ENCODE measurements at regions not wholly inside any gene's neighbourhood (a gene's known extent, or its start where the extent isn't known, plus 50 kb on each side); places are given as distances from the start of the nearest gene placed in this dataset.

DNA sequence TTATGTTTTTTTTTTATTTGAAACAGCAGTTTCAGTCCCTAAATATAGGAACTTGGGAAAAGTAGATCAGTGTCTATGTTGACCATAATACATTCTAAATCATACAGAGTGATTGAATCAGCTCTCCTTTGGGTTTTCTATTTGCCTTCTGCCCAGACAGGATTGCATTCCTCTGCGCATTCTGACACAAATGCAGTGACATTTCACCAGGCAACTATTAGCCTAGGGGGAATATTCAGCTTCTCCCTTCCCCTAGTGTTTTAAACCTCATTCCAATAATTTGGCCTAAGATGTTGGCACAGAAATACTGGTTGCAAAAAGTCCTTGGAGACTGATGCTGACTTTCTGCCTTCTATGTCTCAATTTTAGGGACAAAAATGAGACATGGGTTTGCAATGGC lies 172.8 kb downstream of the PTGER3 start:
- no peak for DNase-seq (ENCODE audit: extremely low read depth, low read depth, low spot score)

DNA sequence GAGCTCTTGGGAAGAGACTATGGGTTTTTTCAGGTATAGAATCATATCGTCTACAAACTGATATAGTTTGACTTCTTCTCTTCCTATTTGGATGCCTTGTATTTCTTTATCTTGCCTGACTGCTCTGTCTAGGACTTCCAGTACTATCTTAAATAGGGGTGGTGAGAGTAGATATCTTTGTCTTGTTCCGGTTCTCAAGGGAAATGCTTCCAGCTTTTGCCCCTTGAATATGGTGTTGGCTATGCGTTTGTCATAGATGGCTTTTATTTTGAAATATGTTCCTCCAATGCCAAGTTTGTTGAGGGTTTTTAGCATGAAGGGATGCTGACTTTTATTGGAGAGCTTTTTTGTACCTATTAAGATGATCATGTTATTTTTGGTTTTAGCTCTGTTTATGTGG lies 170.3 kb downstream of the PTGER3 start:
- no peak for DNase-seq (ENCODE audit: extremely low read depth, low read depth, low spot score)

GRCh38 chr1:70887936-70888335 lies 159.7 kb downstream of the PTGER3 start:
- no peak for DNase-seq (ENCODE audit: extremely low read depth, low read depth, low spot score)

- no peak for DNase-seq (ENCODE audit: extremely low read depth, low read depth, low spot score)
Observed at GRCh38 chr1:70888722-70889121, 158.9 kb downstream of the PTGER3 start.

DNA sequence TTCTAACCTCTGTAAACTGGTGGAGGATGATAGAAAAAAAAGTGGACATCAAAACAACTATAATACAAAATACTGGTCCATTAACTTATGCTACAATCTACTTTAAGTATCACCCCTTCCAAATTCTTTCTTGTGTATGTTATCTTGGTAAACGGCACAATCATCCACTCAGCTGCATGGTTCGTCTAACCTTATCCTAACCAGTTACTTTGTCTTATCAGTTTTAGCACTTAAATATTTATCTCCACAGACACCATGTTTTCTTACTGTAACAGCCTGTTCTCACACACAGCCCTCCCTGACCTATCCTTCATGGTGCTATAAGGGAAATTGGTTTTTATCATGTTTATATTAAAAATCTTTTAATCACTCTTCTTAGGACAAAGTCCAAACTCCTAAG lies 157.2 kb downstream of the PTGER3 start:
- DNase-seq (ENCODE audit: extremely low read depth, low read depth, low spot score) = no peak

DNA sequence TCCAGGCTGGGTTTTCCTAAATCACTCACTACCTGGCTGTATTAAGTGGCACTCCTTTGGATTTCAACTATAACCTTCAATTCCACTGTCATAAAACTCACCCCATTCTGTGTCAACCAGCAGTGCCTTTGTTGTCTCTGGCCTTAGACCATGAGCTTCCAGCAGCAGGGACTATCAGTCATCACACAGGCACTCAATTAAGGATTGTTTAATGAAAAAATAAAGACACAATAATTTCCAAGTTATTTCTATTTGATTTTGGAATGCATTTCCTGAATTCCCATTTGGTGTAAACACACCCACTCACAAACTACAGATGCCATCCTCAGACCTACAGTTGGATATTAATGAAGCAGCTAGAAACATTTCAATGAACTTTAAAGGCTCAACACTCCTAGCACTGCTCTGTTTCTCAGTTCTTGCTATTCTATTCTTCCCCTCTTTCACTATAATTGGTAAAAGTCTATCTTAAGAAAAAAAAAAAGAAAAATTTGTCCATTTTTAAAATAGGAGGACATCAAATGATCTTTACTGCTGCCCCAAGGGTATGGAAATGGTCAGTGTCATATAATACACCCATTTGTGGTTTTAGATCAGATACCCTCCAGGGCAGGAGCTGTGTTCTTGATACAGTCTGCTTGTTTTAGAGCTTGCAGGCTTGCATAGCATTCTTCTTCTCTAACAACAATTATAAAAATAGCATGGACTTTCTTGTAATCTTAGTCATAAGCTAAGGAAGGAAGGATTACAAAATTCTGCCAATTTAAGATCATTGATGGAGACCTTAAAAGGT lies 156.4 kb downstream of the PTGER3 start:
- no peak for DNase-seq (ENCODE audit: extremely low read depth, low read depth, low spot score)

DNA sequence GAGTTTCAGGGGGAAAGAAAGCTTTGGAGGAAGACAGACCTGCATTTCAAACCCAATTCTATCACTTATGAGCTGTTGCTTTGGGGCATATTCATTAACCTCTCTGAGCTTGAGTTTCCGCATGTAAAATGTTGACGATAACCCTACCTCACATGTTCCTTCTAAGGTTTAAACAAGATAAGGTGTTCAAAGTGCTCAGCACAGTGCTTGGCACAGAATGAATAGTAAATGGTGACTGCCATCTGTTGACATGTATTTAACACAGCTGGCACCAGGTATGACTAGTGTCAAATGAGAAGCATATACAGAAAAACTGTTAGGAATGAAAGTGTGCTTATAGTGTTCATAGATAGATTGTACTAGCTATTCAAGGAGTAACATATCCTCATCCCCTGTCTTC lies 155.5 kb downstream of the PTGER3 start:
- DNase-seq (ENCODE audit: extremely low read depth, low read depth, low spot score) = no peak

DNA sequence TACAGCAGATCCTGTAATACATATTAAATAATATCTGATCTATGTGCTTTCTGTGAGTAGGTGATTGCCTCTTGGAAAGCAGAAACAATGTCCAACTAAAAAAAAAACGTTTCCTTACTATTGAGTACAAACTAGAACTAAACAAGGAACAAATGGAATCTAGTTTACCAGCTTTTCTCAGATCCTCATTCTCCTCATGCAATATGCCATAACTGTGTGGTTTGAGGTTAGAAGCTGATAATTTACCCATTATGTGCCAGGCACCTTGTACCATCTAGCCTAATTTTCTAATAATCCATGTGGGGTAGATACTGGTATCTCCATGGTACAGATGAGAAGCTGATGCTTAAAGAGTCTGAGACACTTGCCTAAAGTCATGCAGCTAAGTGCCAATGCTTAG lies 154.7 kb downstream of the PTGER3 start:
- DNase-seq (ENCODE audit: extremely low read depth, low read depth, low spot score) = no peak

GRCh38 chr1:70893381-70893780 lies 154.2 kb downstream of the PTGER3 start:
- DNase-seq (ENCODE audit: extremely low read depth, low read depth, low spot score) = no peak

- DNase-seq (ENCODE audit: extremely low read depth, low read depth, low spot score) = no peak
Observed at GRCh38 chr1:70895531-70895930, 152.1 kb downstream of the PTGER3 start.

DNA sequence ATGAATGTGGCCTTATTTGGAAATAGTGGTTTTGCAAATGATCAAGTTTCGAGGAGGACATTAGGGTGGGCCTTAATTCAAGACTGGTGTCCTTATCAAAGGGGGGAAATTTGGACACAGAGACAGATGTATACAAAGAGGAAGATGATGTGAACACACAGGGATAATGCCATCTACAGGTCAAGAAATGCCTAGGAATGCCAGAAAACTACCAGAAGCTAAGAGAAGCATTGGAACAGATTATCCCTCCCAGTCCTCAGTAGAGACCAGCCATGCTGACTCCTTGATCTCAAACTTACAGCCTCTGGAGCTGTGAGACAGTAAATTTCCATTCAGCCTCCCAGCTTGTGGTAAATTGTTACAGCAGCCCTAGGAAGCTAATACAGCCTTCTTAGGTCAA lies 151.4 kb downstream of the PTGER3 start:
- no peak for DNase-seq (ENCODE audit: extremely low read depth, low read depth, low spot score)

DNA sequence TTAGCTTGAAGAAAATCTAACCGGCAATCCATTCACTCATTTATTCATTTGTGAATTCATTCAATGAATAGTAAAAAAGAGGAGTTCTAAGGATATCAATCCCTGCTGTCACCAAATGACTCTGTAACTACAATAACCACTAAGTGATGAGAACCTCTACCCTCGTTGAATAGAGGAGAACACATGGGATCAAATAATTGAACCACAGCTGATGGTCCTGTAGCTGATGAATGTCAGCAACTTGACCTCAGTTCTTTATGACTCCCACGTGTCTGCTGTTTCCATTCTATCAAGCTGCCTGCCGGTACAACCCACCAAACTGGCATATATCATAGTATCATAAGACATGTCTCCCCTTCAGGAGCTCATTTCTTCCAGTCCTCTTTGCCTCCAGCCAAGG lies 150.3 kb downstream of the PTGER3 start:
- DNase-seq (ENCODE audit: extremely low read depth, low read depth, low spot score) = no peak

- no peak for DNase-seq (ENCODE audit: extremely low read depth, low read depth, low spot score)
Observed at GRCh38 chr1:70899735-70900134, 147.9 kb downstream of the PTGER3 start.

DNA sequence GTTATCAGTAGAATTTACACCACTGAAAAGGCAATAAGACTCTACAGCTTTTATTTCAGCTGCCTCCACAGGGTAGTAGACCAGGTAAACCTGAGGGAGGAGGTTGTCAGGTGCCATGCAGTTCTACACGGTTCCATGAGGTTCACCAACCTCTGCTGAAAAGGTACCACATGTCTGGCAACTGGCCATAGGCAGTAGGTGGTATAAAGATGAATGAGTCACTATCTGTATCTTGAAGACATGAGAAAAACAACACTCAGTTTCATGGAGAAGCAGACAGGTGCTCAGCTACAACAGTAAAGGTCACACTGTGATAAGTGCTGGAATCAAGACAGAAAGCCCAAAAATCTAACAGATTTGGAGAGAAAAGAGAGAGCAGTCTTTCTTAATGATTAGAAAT lies 145.4 kb downstream of the PTGER3 start:
- no peak for DNase-seq (ENCODE audit: extremely low read depth, low read depth, low spot score)

DNA sequence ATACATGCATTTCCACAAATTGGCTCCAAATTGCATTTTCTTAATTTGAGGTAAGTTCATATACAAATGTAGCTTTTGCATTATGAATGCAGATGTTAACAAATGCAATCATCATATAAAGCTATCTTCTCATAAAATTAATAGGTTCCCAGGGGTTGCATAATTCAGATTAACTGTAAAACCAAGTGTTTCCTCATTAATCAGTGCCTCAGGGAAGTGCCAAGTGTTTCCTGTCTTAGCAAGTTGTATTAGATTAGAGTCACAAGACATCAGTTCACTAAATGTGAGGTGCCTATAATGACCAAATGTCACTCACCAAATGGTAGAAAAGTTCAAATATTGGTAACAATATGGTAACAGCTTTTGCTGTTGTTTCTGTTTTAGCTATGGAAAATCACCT lies 140.8 kb downstream of the PTGER3 start:
- DNase-seq (ENCODE audit: extremely low read depth, low read depth, low spot score) = no peak

DNA sequence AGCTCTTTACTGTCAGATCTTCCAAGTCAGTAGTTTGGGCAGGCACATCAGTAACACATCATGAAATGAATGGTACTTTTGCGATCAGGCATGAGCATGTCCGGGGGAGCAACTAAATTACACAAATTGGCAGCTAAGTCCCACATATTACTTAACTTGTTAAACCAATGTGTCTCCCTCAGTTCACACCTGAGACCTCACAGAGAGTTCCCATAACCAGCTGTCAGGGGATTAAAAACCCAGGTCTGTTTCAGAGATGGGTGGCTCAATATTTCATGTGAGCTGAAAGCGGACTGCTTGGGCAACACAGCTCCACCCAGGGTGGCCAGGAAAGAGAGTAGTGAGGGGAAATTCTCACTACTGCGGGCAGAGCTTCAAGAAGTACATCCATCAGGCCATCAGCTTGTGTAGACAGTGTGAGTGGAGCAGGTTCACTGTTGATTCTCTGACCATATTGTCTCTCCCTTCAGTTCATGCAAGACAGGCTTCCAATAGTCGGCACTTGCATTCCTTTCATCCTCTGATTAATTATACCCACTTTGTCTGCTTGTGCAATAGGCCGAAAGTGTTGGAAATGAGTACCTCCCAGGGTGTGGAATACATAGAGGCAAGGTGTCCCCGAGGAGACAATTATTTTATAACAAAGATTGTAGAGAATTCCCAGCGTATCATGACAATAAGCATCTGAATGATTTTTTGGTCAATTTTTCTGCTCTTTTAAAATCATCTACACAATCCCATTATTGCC lies 139.9 kb downstream of the PTGER3 start:
- no peak for DNase-seq (ENCODE audit: extremely low read depth, low read depth, low spot score)

DNA sequence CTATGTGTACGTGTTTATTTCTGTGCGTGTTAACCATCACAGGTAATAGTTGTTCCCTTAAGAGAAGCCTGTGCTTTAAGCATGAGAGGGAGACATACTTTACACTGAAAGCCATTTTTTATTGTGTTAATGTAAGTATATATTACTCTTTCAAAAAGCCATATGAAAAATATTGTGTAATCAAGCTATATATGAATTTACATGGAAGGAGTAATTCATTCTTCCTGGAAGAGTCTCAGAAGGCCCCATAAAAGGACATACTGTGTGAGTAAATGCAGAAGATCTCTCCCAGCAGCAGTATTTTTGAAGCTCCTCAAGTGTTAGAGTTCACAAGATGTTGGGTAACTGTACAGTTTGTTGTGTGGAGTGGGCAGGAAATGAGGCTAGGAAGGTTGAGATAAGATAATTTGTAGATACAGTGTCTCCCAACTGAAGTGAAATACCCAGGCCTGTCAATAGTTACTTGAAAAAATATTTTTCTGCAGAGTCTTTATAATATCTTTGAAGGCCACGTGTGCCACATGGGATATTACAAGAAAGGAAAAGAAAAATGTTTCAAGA lies 138.3 kb downstream of the PTGER3 start:
- no peak for DNase-seq (ENCODE audit: extremely low read depth, low read depth, low spot score)

GRCh38 chr1:70910013-70910412 lies 137.6 kb downstream of the PTGER3 start:
- no peak for DNase-seq (ENCODE audit: extremely low read depth, low read depth, low spot score)

GRCh38 chr1:70911861-70912260 lies 135.8 kb downstream of the PTGER3 start:
- no peak for DNase-seq (ENCODE audit: extremely low read depth, low read depth, low spot score)

GRCh38 chr1:70914224-70914623 lies 133.4 kb downstream of the PTGER3 start:
- no peak for DNase-seq (ENCODE audit: extremely low read depth, low read depth, low spot score)

DNA sequence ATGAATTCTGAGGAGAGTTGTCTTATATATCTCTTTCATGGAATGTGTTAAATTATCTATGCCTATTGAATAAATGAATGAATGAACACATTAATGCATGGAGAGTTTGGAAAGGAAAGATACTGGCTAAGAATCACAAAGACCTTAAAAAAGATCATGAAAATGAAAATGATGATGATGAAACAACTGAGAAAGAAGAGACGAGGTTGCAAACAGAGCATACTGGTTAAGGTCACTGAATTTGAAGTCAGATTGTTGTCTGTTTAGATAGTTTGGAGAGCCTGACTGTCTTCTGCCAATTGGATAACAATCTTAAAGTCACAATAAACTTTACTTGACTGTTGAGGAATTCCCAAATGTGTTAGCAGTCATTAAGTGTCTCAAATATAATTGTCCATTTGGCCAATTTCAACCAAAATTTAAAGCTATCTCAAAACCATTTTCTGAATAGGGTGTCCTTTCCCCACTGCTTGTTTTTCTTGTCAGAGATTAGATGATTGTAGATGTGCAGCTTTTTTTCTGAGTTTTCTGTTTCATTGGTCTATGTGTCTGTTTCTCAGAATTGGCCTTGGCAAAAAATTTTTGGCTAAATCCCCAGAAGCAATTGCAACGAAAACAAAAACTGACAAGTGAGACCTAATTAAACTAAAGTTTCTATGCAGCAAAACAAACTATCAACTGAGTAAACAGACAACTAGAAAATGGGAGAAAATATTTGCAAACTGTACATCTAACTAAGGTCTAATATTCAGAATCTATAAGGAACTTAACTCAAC lies 132.2 kb downstream of the PTGER3 start:
- DNase-seq (ENCODE audit: extremely low read depth, low read depth, low spot score) = no peak

All from glomerular endothelial cell (primary cell).